NCI-H146 treated with DMSO at 0.1 percent for 48 hours (cell line): ENCODE measurements at regions not wholly inside any gene's neighbourhood (a gene's known extent, or its start where the extent isn't known, plus 50 kb on each side); places are given as distances from the start of the nearest gene placed in this dataset.

ENCODE experiments used
- DNase-seq: peaks from one replicate; lab custom pipeline; 2025; ENCODE audit not compliant: unreplicated experiment; lab: John Stamatoyannopoulos, UW

DNA sequence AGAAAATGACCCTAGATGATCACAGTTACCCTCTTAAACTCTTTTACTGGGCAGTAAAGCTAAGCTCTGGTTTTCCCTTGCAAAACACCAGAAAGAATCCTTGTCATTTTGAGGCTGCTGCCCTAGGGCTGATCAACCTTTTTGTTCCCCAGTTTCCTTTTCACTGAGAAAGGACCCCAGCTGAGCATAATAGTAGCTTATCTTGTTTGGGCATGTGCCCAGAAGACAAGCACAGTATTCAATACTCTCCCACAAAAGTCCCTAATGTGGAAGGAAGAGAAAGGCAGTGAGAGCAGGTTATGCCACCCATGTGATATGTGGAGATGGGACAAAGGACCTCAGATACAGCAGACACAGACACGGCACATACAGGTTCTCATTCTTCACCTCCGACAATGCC lies 332.6 kb upstream of the TMPO start:
- DNase-seq: peak; percentile 95

DNA sequence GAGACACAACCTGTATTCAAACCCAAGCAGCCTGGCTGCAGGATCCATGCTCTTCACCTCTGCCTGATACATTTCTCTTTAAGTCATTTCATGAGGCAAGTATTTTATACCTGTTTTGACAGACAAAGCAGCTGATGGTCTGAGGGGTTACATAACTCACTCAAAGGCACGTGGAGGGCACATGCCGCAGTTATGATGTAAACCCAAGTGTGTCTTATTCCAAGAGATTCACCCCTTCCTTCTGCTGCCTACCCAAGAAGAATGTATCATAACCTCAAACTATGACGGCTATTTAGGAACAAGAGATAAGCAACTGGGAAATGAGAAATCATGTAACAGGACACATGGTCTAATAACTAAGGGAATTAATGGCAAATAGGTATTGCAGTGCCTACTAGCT lies 329.8 kb upstream of the TMPO start:
- no peak for DNase-seq

DNA sequence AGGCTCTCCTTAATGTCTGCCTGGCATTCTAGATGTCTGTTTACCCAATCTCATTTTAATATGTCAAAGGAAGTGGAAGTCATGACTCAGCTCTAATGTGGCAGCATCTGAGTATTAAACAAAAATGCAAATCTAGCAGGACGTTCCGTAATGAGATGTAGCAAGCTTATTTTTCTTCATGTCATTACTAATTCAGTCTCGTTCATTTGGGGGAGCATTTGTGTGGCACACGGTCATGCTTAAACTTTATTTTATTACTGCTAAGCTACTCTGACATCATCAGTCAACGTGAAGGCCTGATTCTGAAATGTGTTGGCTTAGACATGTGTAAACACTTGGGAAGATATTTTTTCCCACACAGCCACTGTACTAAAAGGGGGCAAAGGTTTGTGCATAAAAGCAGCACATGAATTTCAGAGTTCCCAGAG lies 326.7 kb upstream of the TMPO start:
- no peak for DNase-seq

GRCh38 chr12:98194591-98194990 lies 320.8 kb upstream of the TMPO start:
- no peak for DNase-seq

- DNase-seq: no peak
Observed at GRCh38 chr12:98198261-98198982, 317.0 kb upstream of the TMPO start.

DNA sequence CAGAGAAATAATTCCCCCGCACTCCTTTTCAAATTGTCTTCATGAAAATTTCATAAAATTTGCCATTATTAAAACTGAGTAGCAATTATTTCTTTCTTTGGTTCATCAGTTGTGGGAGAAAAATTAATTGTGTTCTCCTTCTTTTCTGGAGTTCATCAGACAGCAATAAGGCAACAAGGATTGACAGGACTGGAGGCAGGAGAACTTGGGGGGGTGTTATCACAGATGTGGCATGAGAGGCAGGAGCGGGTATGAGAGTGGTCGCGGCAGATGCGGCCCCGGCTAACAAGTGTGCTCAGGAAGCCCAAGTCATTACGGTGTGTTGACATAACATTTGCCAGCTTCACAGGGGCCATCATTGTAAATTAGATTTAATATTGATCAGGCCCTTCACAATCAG lies 306.6 kb upstream of the TMPO start:
- peak; percentile 33 for DNase-seq

DNA sequence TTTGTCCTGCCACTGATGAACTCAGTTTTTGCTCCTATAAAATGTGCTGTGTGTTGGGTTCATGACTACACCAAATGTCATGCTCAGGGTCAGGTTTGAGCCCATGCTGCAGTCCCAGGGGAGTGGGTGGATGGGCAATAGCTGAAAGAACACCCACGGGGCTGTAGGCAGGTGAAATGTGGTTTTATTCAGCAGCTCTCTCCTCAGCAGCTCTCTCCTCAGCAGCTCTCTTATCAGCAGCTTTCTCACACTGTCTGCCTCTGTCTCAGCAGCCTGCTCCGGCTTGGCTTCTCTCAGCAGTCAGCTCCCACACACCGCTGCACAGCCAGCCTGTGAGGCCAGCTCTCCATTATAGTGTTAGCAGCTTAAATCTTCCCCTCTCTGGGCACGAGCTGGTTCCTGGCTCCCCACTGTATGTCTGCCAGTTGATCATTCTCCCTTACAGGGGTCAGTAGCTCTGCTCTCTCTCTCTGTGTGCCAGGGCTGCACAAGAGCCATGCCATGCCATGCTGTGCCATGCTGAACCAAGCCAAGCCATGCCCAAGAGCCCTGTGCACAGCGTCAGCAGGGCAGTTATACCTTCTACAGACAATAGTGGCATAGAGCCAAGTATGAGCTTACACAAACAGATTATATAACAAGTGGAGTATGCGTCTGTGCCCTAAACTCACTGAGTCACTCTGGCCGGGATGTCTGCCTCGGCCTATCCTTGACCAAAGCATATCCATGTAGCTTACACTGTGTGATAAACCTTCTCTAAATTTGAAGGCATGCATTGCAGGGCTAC lies 303.3 kb upstream of the TMPO start:
- no peak for DNase-seq

DNA sequence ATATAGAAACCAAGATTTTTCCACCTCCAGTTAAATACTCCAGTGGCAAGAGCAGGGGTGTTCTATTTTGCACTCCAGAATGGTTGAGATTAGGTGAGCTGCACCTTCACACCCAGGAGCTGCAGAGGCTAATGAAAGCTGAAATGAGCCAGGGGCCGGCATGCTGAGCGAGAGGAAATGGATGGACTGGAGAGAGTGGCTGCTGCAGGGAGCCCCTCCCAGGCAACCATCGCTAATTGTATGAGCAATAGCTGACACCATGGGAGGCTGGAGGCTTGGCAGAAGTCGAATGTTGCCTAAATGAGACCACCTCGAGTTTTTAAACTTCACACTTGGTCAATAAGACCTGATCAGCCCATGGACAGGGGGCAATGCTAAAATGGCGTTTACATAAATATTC lies 301.8 kb upstream of the TMPO start:
- DNase-seq: no peak

- no peak for DNase-seq
Observed at GRCh38 chr12:98217257-98217656, 298.1 kb upstream of the TMPO start.

- DNase-seq: no peak
Observed at GRCh38 chr12:98220636-98221035, 294.8 kb upstream of the TMPO start.

- no peak for DNase-seq
Observed at GRCh38 chr12:98221243-98221808, 294.1 kb upstream of the TMPO start.

DNA sequence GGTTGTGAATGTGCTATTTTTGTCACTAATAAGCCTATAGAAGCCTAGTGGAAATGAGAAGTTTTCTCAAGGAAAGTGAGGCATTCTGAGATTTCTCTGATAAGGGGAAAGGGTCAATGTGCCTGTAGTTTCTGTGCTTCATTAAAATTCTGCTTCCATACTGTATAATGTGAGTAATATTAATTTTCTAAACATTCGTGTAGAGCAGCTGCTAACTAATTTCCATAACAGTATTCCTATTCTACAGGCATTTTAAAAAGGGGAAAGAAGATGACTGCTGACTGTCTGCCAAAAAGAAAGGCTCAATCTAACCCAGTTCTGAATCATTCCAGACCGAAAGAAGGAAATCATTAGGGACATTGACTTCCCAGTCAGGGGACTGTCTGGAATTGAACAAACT lies 293.3 kb upstream of the TMPO start:
- no peak for DNase-seq

- no peak for DNase-seq
Observed at GRCh38 chr12:98224584-98225221, 290.7 kb upstream of the TMPO start.

GRCh38 chr12:98227162-98227561 lies 288.2 kb upstream of the TMPO start:
- DNase-seq: no peak

GRCh38 chr12:98228683-98229539 lies 286.5 kb upstream of the TMPO start:
- no peak for DNase-seq

DNA sequence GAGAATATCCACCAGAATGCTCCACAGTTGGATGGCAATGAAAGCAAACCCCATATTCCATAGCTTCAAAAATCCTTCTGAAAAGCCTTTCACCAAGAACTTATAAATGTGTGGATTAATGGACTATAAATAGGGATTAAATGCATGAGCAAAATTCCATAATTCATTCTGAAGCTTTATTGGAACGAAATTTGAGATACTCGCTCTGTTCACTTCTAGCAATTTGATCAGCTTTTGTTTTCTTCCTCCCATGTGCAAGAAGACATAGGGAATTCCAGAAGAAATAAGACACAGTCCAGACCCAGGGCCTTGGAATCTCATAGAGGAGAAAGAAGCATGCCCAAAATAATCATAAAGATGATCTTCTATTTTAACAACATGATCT lies 285.9 kb upstream of the TMPO start:
- no peak for DNase-seq

DNA sequence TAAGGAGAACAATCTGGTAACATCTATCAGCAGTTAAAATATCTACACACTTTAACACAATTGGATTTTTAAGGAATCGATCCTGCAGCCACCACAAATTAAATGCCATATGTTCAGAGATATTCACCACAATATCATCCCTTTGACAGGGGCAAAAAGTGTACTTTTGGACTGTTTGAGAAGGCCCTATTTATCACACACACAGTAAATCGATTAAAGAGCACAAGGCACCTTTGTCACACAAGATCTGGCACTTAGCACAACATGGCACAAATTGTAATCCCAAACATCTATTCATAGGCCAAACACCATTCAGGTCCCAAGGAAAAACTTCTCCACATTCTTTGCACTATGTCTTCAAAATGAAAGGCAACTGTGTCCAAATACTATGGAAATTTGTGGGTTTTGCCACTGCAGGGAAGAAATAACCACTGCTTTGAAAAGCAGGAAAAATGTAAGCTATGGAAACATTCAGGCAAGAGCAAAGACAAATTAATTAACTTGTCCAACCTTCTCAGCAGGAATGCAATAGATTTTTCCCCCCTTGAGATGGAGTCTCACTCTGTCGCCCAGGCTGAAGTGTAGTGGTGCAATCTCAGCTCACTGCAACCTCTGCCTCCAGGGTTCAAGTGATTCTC lies 282.5 kb upstream of the TMPO start:
- no peak for DNase-seq

DNA sequence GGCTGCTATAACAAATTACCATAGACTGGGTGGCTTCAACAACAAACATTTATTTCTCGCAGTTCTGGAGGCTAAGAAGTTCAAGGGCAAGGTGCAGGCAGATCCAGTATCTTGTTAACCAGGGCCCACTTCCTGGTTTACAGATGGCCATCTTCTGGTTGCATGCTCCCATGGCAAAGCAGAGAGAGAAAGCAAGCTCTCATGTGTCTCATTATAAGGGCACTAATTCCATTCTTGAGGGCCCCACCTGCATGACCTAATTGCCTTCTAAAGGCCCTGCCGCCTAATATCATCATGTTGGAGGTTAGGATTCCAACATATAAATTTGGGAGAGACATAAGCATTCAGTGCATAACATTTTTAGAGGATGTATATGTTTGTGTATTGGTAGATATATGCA lies 280.1 kb upstream of the TMPO start:
- no peak for DNase-seq

- no peak for DNase-seq
Observed at GRCh38 chr12:98238515-98239130, 276.8 kb upstream of the TMPO start.

DNA sequence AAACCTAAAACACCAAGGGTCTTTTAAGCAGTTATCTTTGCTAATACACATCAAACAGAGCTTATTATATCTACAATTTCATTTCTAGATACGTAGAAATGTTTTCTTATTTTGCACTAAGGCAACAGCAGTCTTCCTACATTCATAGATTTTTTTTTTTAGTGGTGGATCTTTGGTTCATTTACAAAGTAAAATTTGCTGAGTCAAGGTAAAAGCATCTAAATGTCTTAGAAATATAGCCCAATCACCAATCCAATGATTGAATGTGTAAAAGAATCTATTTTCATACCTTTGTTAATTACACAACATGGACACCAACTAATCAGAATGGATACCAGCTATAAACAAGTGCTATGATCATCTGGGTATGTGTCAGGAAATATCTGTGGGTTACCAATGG lies 272.2 kb upstream of the TMPO start:
- DNase-seq: no peak
